Activated CD4-positive, alpha-beta T cell treated with anti-CD3 and anti-CD28 coated beads, Interleukin-2, amount 10 ng/mL, durations not matched to agents 7 days and 5 days (primary cell): ENCODE measurements at regions not wholly inside any gene's neighbourhood (a gene's known extent, or its start where the extent isn't known, plus 50 kb on each side); places are given as distances from the start of the nearest gene placed in this dataset.

Experiments
- CTCF ChIA-PET: fragments of 350-600 bp; sonication (Branson Sonifier 250); formaldehyde crosslinking; loops from one replicate; lab custom pipeline; 2021; ENCODE audit warnings: antibody characterized with exemption; lab: Charles Lee
- POLR2A ChIA-PET: fragments of 350-600 bp; sonication (Branson Sonifier 250); formaldehyde crosslinking; loops from one replicate; lab custom pipeline; 2021; ENCODE audit warnings: antibody characterized with exemption; lab: Charles Lee
- DNase-seq: peaks from one replicate; pipeline ENCODE4 v3.0.0-alpha.2; 2020
- H3K27ac Mint-ChIP-seq: one replicate; pipeline ENCODE4 v1.8.0; 2021; ENCODE audit warnings: mild to moderate bottlenecking, moderate library complexity, mixed read lengths
- H3K27me3 Mint-ChIP-seq: one replicate; pipeline ENCODE4 v1.8.0; 2021; ENCODE audit warnings: mixed read lengths
- H3K36me3 Mint-ChIP-seq: one replicate; pipeline ENCODE4 v1.8.0; 2021; ENCODE audit warnings: low read depth, mixed read lengths
- H3K4me1 Mint-ChIP-seq: one replicate; pipeline ENCODE4 v1.8.0; 2021; ENCODE audit warnings: mixed read lengths
- H3K4me3 Mint-ChIP-seq: one replicate; pipeline ENCODE4 v1.8.0; 2021; ENCODE audit warnings: mild to moderate bottlenecking, moderate library complexity, mixed read lengths
- H3K9me3 Mint-ChIP-seq: one replicate; pipeline ENCODE4 v1.8.0; 2021; ENCODE audit warnings: mixed read lengths

- Mint-ChIP-seq H3K36me3 (no peaks in the 10 kb centered on the region), H3K4me1 (no peaks in the 10 kb centered on the region), H3K9me3 (no peaks in the 10 kb centered on the region), H3K27me3 (no peaks in the 10 kb centered on the region), H3K4me3 (no peak overlapping the region), H3K27ac (no peak overlapping the region)
- no peak for DNase-seq
- ChIA-PET POLR2A (no interaction called here), CTCF (no interaction called here)
Measured at GRCh38 chr21:27671207-27671606, 704.3 kb upstream of the ADAMTS5 start.

- Mint-ChIP-seq H3K4me3 (no peak overlapping the region), H3K27ac (no peak overlapping the region), H3K36me3 (no peaks in the 10 kb centered on the region), H3K27me3 (no peaks in the 10 kb centered on the region), H3K9me3 (no peaks in the 10 kb centered on the region), H3K4me1 (no peaks in the 10 kb centered on the region)
- ChIA-PET POLR2A (no interaction called here), CTCF (no interaction called here)
- no peak for DNase-seq
Measured at GRCh38 chr21:27653481-27653880, 686.6 kb upstream of the ADAMTS5 start.

- POLR2A ChIA-PET, result no interaction called here
Measured at GRCh38 chr21:27649762-27650161, 682.9 kb upstream of the ADAMTS5 start.

GRCh38 chr21:27649323-27649722, 682.4 kb upstream of the ADAMTS5 start:
- H3K27me3 Mint-ChIP-seq, result no peaks in the 10 kb centered on the region
- no peak overlapping the region for H3K4me3 Mint-ChIP-seq
- no peaks in the 10 kb centered on the region for H3K9me3 Mint-ChIP-seq
- H3K36me3 Mint-ChIP-seq, result no peaks in the 10 kb centered on the region
- H3K27ac Mint-ChIP-seq, result no peak overlapping the region
- DNase-seq, result no peak
- ChIA-PET CTCF (no interaction called here), POLR2A (no interaction called here)
- H3K4me1 Mint-ChIP-seq, result no peaks in the 10 kb centered on the region

More at GRCh38 chr21:27649762-27650161, 682.9 kb upstream of the ADAMTS5 start:
- no peak for DNase-seq
- Mint-ChIP-seq H3K27ac (no peak overlapping the region), H3K4me1 (no peaks in the 10 kb centered on the region), H3K36me3 (no peaks in the 10 kb centered on the region), H3K4me3 (no peak overlapping the region), H3K27me3 (no peaks in the 10 kb centered on the region), H3K9me3 (no peaks in the 10 kb centered on the region)
- CTCF ChIA-PET, result no interaction called here

GRCh38 chr21:27648560-27648959, 681.7 kb upstream of the ADAMTS5 start:
- Mint-ChIP-seq H3K27me3 (no peaks in the 10 kb centered on the region), H3K27ac (no peak overlapping the region), H3K9me3 (no peaks in the 10 kb centered on the region), H3K4me3 (no peak overlapping the region), H3K4me1 (no peaks in the 10 kb centered on the region), H3K36me3 (no peaks in the 10 kb centered on the region)
- ChIA-PET CTCF (no interaction called here), POLR2A (no interaction called here)
- DNase-seq, result no peak

- Mint-ChIP-seq H3K27me3 (no peaks in the 10 kb centered on the region), H3K36me3 (no peaks in the 10 kb centered on the region), H3K27ac (no peak overlapping the region), H3K4me3 (no peak overlapping the region), H3K9me3 (no peaks in the 10 kb centered on the region), H3K4me1 (no peaks in the 10 kb centered on the region)
- no peak for DNase-seq
- POLR2A ChIA-PET, result no interaction called here
- CTCF ChIA-PET, result no interaction called here
Measured at GRCh38 chr21:27647921-27648320, 681.0 kb upstream of the ADAMTS5 start.

GRCh38 chr21:27647401-27647800, 680.5 kb upstream of the ADAMTS5 start:
- no peaks in the 10 kb centered on the region for H3K4me1 Mint-ChIP-seq
- no peaks in the 10 kb centered on the region for H3K36me3 Mint-ChIP-seq
- H3K4me3 Mint-ChIP-seq, result no peak overlapping the region
- no peak for DNase-seq
- H3K27me3 Mint-ChIP-seq, result no peaks in the 10 kb centered on the region
- POLR2A ChIA-PET, result no interaction called here
- CTCF ChIA-PET, result no interaction called here
- no peak overlapping the region for H3K27ac Mint-ChIP-seq
- no peaks in the 10 kb centered on the region for H3K9me3 Mint-ChIP-seq

- H3K27ac Mint-ChIP-seq, result no peak overlapping the region
- no peak for DNase-seq
- no peaks in the 10 kb centered on the region for H3K36me3 Mint-ChIP-seq
- POLR2A ChIA-PET, result no interaction called here
- no peaks in the 10 kb centered on the region for H3K27me3 Mint-ChIP-seq
- no peaks in the 10 kb centered on the region for H3K9me3 Mint-ChIP-seq
- H3K4me3 Mint-ChIP-seq, result no peak overlapping the region
- no peaks in the 10 kb centered on the region for H3K4me1 Mint-ChIP-seq
- CTCF ChIA-PET, result no interaction called here
Measured at GRCh38 chr21:27646691-27647090, 679.8 kb upstream of the ADAMTS5 start.

GRCh38 chr21:27646056-27646455, 679.2 kb upstream of the ADAMTS5 start:
- POLR2A ChIA-PET, result no interaction called here
- CTCF ChIA-PET, result no interaction called here
- no peaks in the 10 kb centered on the region for H3K4me1 Mint-ChIP-seq

GRCh38 chr21:27645285-27645684, 678.4 kb upstream of the ADAMTS5 start:
- POLR2A ChIA-PET, result no interaction called here
- Mint-ChIP-seq H3K27ac (no peak overlapping the region), H3K36me3 (no peaks in the 10 kb centered on the region), H3K27me3 (no peaks in the 10 kb centered on the region), H3K4me3 (no peak overlapping the region), H3K4me1 (no peaks in the 10 kb centered on the region), H3K9me3 (no peaks in the 10 kb centered on the region)
- no peak for DNase-seq
- CTCF ChIA-PET, result no interaction called here

More at GRCh38 chr21:27646056-27646455, 679.2 kb upstream of the ADAMTS5 start:
- no peak for DNase-seq
- no peak overlapping the region for H3K27ac Mint-ChIP-seq
- H3K36me3 Mint-ChIP-seq, result no peaks in the 10 kb centered on the region
- no peaks in the 10 kb centered on the region for H3K27me3 Mint-ChIP-seq
- H3K9me3 Mint-ChIP-seq, result no peaks in the 10 kb centered on the region
- H3K4me3 Mint-ChIP-seq, result no peak overlapping the region

GRCh38 chr21:27643326-27643725, 676.4 kb upstream of the ADAMTS5 start:
- no peak overlapping the region for H3K27ac Mint-ChIP-seq

GRCh38 chr21:27639286-27639685, 672.4 kb upstream of the ADAMTS5 start:
- ChIA-PET POLR2A (no interaction called here), CTCF (no interaction called here)
- Mint-ChIP-seq H3K36me3 (no peaks in the 10 kb centered on the region), H3K27ac (no peak overlapping the region), H3K4me1 (no peaks in the 10 kb centered on the region), H3K4me3 (no peak overlapping the region), H3K9me3 (peaks cover 3% of the 10 kb centered on the region), H3K27me3 (no peaks in the 10 kb centered on the region)
- no peak for DNase-seq

More at GRCh38 chr21:27643326-27643725, 676.4 kb upstream of the ADAMTS5 start:
- DNase-seq, result no peak
- Mint-ChIP-seq H3K9me3 (no peaks in the 10 kb centered on the region), H3K4me3 (no peak overlapping the region), H3K4me1 (no peaks in the 10 kb centered on the region), H3K27me3 (no peaks in the 10 kb centered on the region), H3K36me3 (no peaks in the 10 kb centered on the region)
- ChIA-PET CTCF (no interaction called here), POLR2A (no interaction called here)

- DNase-seq, result no peak
- Mint-ChIP-seq H3K9me3 (peaks cover 3% of the 10 kb centered on the region), H3K4me3 (no peak overlapping the region), H3K27me3 (no peaks in the 10 kb centered on the region), H3K36me3 (no peaks in the 10 kb centered on the region), H3K4me1 (no peaks in the 10 kb centered on the region), H3K27ac (no peak overlapping the region)
- ChIA-PET POLR2A (no interaction called here), CTCF (no interaction called here)
Measured at GRCh38 chr21:27636656-27637055, 669.8 kb upstream of the ADAMTS5 start.

- Mint-ChIP-seq H3K4me1 (no peaks in the 10 kb centered on the region), H3K27me3 (no peaks in the 10 kb centered on the region), H3K9me3 (peaks cover 3% of the 10 kb centered on the region), H3K36me3 (no peaks in the 10 kb centered on the region), H3K4me3 (no peak overlapping the region), H3K27ac (no peak overlapping the region)
- DNase-seq, result no peak
- CTCF ChIA-PET, result no interaction called here
- POLR2A ChIA-PET, result no interaction called here
Measured at GRCh38 chr21:27633631-27634030, 666.7 kb upstream of the ADAMTS5 start.
